Stimulated activated effector memory CD8-positive, alpha-beta T cell treated with anti-CD3 and anti-CD28 coated beads, Interleukin-12 subunit alpha, Interleukin-12 subunit beta, amount 100 ng/mL, for 72 hours (primary cell): ENCODE measurements at regions not wholly inside any gene's neighbourhood (a gene's known extent, or its start where the extent isn't known, plus 50 kb on each side); places are given as distances from the start of the nearest gene placed in this dataset.

Experiments used
- ATAC-seq: fragments of 150-1000 bp; cut with Tn5 transposase; 2 replicates; pipeline ENCODE4 v1.10.0; 2021
- DNase-seq, 2 donors: peaks; one replicate each; pipeline ENCODE4 v3.0.0; 2021 to 2022; ENCODE audit warnings: low spot score in 2 of 2
- H3K27ac Mint-ChIP-seq: one replicate; pipeline ENCODE4 v1.8.0; 2022; ENCODE audit warnings: mild to moderate bottlenecking, mixed read lengths
- H3K36me3 Mint-ChIP-seq: one replicate; pipeline ENCODE4 v1.8.0; 2022; ENCODE audit warnings: mild to moderate bottlenecking, mixed read lengths
- H3K4me1 Mint-ChIP-seq: one replicate; pipeline ENCODE4 v1.8.0; 2022; ENCODE audit warnings: mixed read lengths
- H3K4me3 Mint-ChIP-seq: one replicate; pipeline ENCODE4 v1.8.0; 2022; ENCODE audit warnings: mild to moderate bottlenecking, mixed read lengths
- H3K9me3 Mint-ChIP-seq: one replicate; pipeline ENCODE4 v1.8.0; 2022; ENCODE audit warnings: mixed read lengths

DNA sequence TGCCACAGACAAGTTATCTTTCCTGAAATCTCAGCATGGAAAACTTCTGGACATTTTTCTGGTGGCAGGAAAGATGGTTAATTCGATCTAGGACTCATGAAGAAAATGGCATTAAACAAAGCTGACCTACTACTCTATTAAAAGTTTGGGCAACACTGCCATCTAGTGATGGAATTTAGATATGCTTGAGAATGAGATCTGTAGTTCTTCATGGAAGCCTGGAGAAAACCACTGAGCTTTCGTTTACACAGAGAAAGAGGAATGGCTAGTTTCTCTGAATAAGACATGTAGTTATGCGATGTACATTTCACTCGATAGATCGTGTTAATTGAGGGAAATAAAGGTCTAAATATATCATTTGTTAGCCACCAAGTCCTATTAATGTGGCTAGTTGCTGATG is 51.7 kb upstream of the CHRDL1 start:
- peak; percentile 51 for ATAC-seq
- Mint-ChIP-seq H3K4me3 (no peak overlapping the region), H3K36me3 (no peaks in the 10 kb centered on the region), H3K27ac (no peak overlapping the region), H3K4me1 (no peaks in the 10 kb centered on the region), H3K9me3 (no peaks in the 10 kb centered on the region)
- no peak for DNase-seq

GRCh38 chrX:110846071-110846470 is 50.5 kb upstream of the CHRDL1 start:
- no peak for ATAC-seq
- no peaks in the 10 kb centered on the region for H3K4me1 Mint-ChIP-seq
- no peak overlapping the region for H3K27ac Mint-ChIP-seq
- no peaks in the 10 kb centered on the region for H3K9me3 Mint-ChIP-seq
- no peak for DNase-seq
- H3K36me3 Mint-ChIP-seq = no peaks in the 10 kb centered on the region
- no peak overlapping the region for H3K4me3 Mint-ChIP-seq
